H9 (cell line): ENCODE measurements at regions not wholly inside any gene's neighbourhood (a gene's known extent, or its start where the extent isn't known, plus 50 kb on each side); places are given as distances from the start of the nearest gene placed in this dataset.

Experiments used
- DNase-seq: peaks from one replicate; pipeline ENCODE4 v3.0.0-alpha.2; 2017
- H2AFZ ChIP-seq: one replicate; pipeline ENCODE4 v1.6.1; 2013; ENCODE audit warnings: mild to moderate bottlenecking, low read length, control low read depth, moderate library complexity
- H2AK5ac ChIP-seq: 2 replicates; pipeline ENCODE4 v1.6.1; 2013; ENCODE audit warnings: low read length, control low read depth, mixed read lengths; ENCODE audit not compliant: insufficient read length
- H2BK120ac ChIP-seq: one replicate; pipeline ENCODE4 v1.6.1; 2013; ENCODE audit warnings: low read depth, mild to moderate bottlenecking, low read length, control low read depth, inconsistent platforms; ENCODE audit not compliant: poor library complexity, severe bottlenecking
- H2BK12ac ChIP-seq: 2 replicates; pipeline ENCODE4 v1.6.1; 2013; ENCODE audit warnings: low read length, control low read depth, mixed read lengths, low read depth; ENCODE audit not compliant: insufficient read length
- H2BK15ac ChIP-seq: 2 replicates; pipeline ENCODE4 v1.6.1; 2013; ENCODE audit warnings: low read depth, low read length, control low read depth
- H2BK20ac ChIP-seq: one replicate; pipeline ENCODE4 v1.6.1; 2013; ENCODE audit warnings: low read depth, mild to moderate bottlenecking, low read length, control low read depth, inconsistent platforms; ENCODE audit not compliant: poor library complexity, severe bottlenecking
- H2BK5ac ChIP-seq: 2 replicates; pipeline ENCODE4 v1.6.1; 2013; ENCODE audit warnings: low read length, control low read depth, mixed read lengths; ENCODE audit not compliant: insufficient read length
- H3K14ac ChIP-seq: 2 replicates; pipeline ENCODE4 v1.6.1; 2013; ENCODE audit warnings: low read length, control low read depth; ENCODE audit not compliant: insufficient read depth
- H3K18ac ChIP-seq: 2 replicates; pipeline ENCODE4 v1.6.1; 2013; ENCODE audit warnings: low read depth, mild to moderate bottlenecking, mixed read lengths, low read length, control low read depth; ENCODE audit not compliant: insufficient read length
- H3K23ac ChIP-seq: 2 replicates; pipeline ENCODE4 v1.6.1; 2013; ENCODE audit warnings: low read length, control low read depth, mixed read lengths, low read depth; ENCODE audit not compliant: insufficient read length
- H3K23me2 ChIP-seq: 2 replicates; pipeline ENCODE4 v1.6.1; 2013; ENCODE audit warnings: low read depth, mild to moderate bottlenecking, mixed read lengths, low read length, control low read depth; ENCODE audit not compliant: insufficient read length, poor library complexity, severe bottlenecking
- H3K27ac ChIP-seq: 2 replicates; pipeline ENCODE4 v1.5.1; 2013; ENCODE audit warnings: low read length, control low read depth, mixed read lengths, low read depth; ENCODE audit not compliant: insufficient read length
- H3K27me3 ChIP-seq: 2 replicates; pipeline ENCODE4 v1.6.1; 2013; ENCODE audit warnings: low read length, control low read depth, inconsistent platforms; ENCODE audit not compliant: insufficient read depth
- H3K4ac ChIP-seq: 2 replicates; pipeline ENCODE4 v1.6.1; 2013; ENCODE audit warnings: low read depth, mild to moderate bottlenecking, control low read depth, inconsistent platforms, low read length, moderate library complexity
- H3K4me1 ChIP-seq: 2 replicates; pipeline ENCODE4 v1.6.1; 2013; ENCODE audit warnings: low read length, control low read depth, inconsistent platforms; ENCODE audit not compliant: insufficient read depth
- H3K4me2 ChIP-seq: 2 replicates; pipeline ENCODE4 v1.6.1; 2013; ENCODE audit warnings: low read length, control low read depth, mixed read lengths; ENCODE audit not compliant: insufficient read length, insufficient read depth
- H3K56ac ChIP-seq: 2 replicates; pipeline ENCODE4 v1.6.1; 2013; ENCODE audit warnings: low read depth, mild to moderate bottlenecking, mixed read lengths, low read length, control low read depth; ENCODE audit not compliant: insufficient read length
- H3K79me1 ChIP-seq: 2 replicates; pipeline ENCODE4 v1.6.1; 2013; ENCODE audit warnings: low read depth, mild to moderate bottlenecking, moderate library complexity, low read length, control low read depth, inconsistent platforms; ENCODE audit not compliant: insufficient read depth, poor library complexity, severe bottlenecking
- H3K79me2 ChIP-seq: 2 replicates; pipeline ENCODE4 v1.6.1; 2013; ENCODE audit warnings: low read length, control low read depth, inconsistent platforms; ENCODE audit not compliant: insufficient read depth
- H3K9ac ChIP-seq: 2 replicates; pipeline ENCODE4 v1.6.1; 2013; ENCODE audit warnings: low read length, control low read depth, mixed read lengths; ENCODE audit not compliant: insufficient read length; ENCODE audit errors: extremely low read depth
- H3K9me3 ChIP-seq: one replicate; pipeline ENCODE4 v1.6.1; 2013; ENCODE audit warnings: low read depth, low read length, inconsistent platforms; ENCODE audit not compliant: control insufficient read depth
- H3T11ph ChIP-seq: one replicate; pipeline ENCODE4 v1.6.1; 2013; ENCODE audit warnings: mild to moderate bottlenecking, low read length, control low read depth, inconsistent platforms
- H4K20me1 ChIP-seq: one replicate; pipeline ENCODE4 v1.6.1; 2013; ENCODE audit not compliant: control insufficient read depth, insufficient read length, insufficient read depth
- H4K5ac ChIP-seq: 2 replicates; pipeline ENCODE4 v1.6.1; 2013; ENCODE audit warnings: low read depth, mild to moderate bottlenecking, mixed read lengths, low read length, control low read depth; ENCODE audit not compliant: insufficient read length
- H4K8ac ChIP-seq: replicated peaks from 2 replicates; pipeline ENCODE4 v1.6.1; 2013; ENCODE audit warnings: low read length, control low read depth, mixed read lengths, low read depth; ENCODE audit not compliant: insufficient read length
- H4K91ac ChIP-seq: 2 replicates; pipeline ENCODE4 v1.6.1; 2013; ENCODE audit warnings: low read depth, mild to moderate bottlenecking, moderate library complexity, mixed read lengths, low read length, control low read depth; ENCODE audit not compliant: insufficient read length
- H3K27ac Mint-ChIP-seq, 3 experiments: 2 replicates in 2 of 3; 3 replicates in 1 of 3; pipeline ENCODE4 v1.8.0; 2020 to 2021; ENCODE audit warnings: mixed read lengths in 3 of 3, mild to moderate bottlenecking in 1 of 3, moderate library complexity in 1 of 3
- H3K27me3 Mint-ChIP-seq: 2 replicates; pipeline ENCODE4 v1.8.0; 2021; ENCODE audit warnings: low read depth, mild to moderate bottlenecking, moderate library complexity, mixed read lengths
- H3K36me3 Mint-ChIP-seq, 3 experiments: 2 replicates in 2 of 3; 3 replicates in 1 of 3; pipeline ENCODE4 v1.8.0; 2020 to 2021; ENCODE audit warnings: low read depth in 3 of 3, mixed read lengths in 3 of 3; ENCODE audit not compliant: insufficient read depth in 1 of 3
- H3K4me1 Mint-ChIP-seq, 2 experiments: 2 replicates each; pipeline ENCODE4 v1.8.0; 2020; ENCODE audit warnings: mixed read lengths in 2 of 2
- H3K4me3 Mint-ChIP-seq, 2 experiments: 2 replicates in 1 of 2; 3 replicates in 1 of 2; pipeline ENCODE4 v1.8.0; 2020 to 2021; ENCODE audit warnings: mild to moderate bottlenecking in 2 of 2, mixed read lengths in 2 of 2, moderate library complexity in 1 of 2
- H3K9me3 Mint-ChIP-seq, 2 experiments: 2 replicates in 1 of 2; 3 replicates in 1 of 2; pipeline ENCODE4 v1.8.0; 2020; ENCODE audit warnings: mild to moderate bottlenecking in 2 of 2, mixed read lengths in 2 of 2, moderate library complexity in 1 of 2
- WGBS: extraction: QIAGEN DNeasy Blood & Tissue Kit; methylation state at CpG from one replicate; pipeline ENCODE4 v1.1.7; 2013; ENCODE audit warnings: missing lambda C conversion rate, low lambda C conversion rate, mixed read lengths; ENCODE audit not compliant: insufficient read length; ENCODE audit errors: extremely low coverage; 5-methylcytosine and 5-hydroxymethylcytosine counted together
- TF ChIP-seq, protein P1 (sequence below): fragments of 200-600 bp; sonication (generic); conservative IDR thresholded peaks from 3 replicates; pipeline ENCODE4 v1.8.0; 2021; ENCODE audit warnings: antibody characterized with exemption, mild to moderate bottlenecking

DNA sequence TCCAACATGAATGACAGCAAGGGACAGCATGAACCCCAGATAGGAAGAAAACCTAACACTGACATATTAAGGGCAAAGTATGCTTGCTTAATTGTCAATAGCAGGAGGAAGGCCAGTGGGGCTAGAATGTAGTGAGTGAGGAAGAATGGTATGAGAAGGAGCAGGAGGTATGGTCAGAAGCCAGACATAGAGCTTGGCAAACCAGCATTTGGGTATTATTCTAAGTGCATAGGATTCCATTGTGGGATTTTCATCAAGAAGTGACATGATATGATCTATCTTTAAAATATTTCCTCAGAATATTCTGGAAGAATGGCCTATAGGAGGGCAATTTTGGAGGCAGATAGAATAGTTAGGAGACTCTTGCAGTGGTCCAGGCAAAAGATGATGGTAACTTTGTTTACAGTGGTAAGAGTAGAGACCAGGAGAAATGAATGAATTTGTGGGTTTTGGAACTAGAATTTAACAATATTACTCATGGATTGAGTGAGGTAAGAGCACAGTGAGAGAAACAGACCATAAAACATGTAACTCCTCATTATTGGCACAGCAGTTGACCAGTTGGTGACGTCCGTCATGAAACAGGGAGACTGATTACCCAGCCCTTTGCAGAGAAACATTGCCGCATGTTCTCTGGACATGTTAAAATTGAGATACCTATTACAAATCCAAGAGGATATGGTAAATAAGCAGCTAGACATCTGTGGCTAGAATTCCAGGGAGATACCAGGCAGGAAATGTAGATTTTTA is 246.5 kb upstream of the HS3ST1 start:
- H3K23me2 ChIP-seq: no peaks in the 10 kb centered on the region
- H2BK5ac ChIP-seq: no peak overlapping the region
- Mint-ChIP-seq H3K4me1 (no peaks in the 10 kb centered on the region), H3K36me3 (no peaks in the 10 kb centered on the region), H3K4me3 (no peak overlapping the region), H3K27me3 (no peaks in the 10 kb centered on the region), H3K9me3 (no peaks in the 10 kb centered on the region), H3K27ac (no peak overlapping the region; a peak in 1 of 7 replicates)
- H3K27ac ChIP-seq: no peak overlapping the region
- no peak overlapping the region for H3K23ac ChIP-seq
- no peak overlapping the region for H2AK5ac ChIP-seq
- no peak overlapping the region for H3K56ac ChIP-seq
- no peak overlapping the region for H2BK12ac ChIP-seq
- H2BK20ac ChIP-seq: no peak overlapping the region
- H2BK15ac ChIP-seq: no peak overlapping the region
- WGBS: no CpG with 5 or more reads among the region's 3 CpGs
- H4K91ac ChIP-seq: no peak overlapping the region
- H4K5ac ChIP-seq: no peak overlapping the region
- H3T11ph ChIP-seq: no peak overlapping the region
- no peaks in the 10 kb centered on the region for H3K27me3 ChIP-seq
- H3K14ac ChIP-seq: no peak overlapping the region
- H3K4me1 ChIP-seq: no peaks in the 10 kb centered on the region
- H3K4me2 ChIP-seq: no peak overlapping the region
- no peak overlapping the region for H3K9ac ChIP-seq
- no peak overlapping the region for H2BK120ac ChIP-seq
- no peak overlapping the region for H3K18ac ChIP-seq
- no peaks in the 10 kb centered on the region for H4K20me1 ChIP-seq
- H4K8ac ChIP-seq: no peak overlapping the region
- DNase-seq: no peak
- TF ChIP-seq, protein P1, sequence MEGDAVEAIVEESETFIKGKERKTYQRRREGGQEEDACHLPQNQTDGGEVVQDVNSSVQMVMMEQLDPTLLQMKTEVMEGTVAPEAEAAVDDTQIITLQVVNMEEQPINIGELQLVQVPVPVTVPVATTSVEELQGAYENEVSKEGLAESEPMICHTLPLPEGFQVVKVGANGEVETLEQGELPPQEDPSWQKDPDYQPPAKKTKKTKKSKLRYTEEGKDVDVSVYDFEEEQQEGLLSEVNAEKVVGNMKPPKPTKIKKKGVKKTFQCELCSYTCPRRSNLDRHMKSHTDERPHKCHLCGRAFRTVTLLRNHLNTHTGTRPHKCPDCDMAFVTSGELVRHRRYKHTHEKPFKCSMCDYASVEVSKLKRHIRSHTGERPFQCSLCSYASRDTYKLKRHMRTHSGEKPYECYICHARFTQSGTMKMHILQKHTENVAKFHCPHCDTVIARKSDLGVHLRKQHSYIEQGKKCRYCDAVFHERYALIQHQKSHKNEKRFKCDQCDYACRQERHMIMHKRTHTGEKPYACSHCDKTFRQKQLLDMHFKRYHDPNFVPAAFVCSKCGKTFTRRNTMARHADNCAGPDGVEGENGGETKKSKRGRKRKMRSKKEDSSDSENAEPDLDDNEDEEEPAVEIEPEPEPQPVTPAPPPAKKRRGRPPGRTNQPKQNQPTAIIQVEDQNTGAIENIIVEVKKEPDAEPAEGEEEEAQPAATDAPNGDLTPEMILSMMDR: no peak
- H2AFZ ChIP-seq: no peak overlapping the region
- H3K4ac ChIP-seq: no peak overlapping the region
- H3K79me2 ChIP-seq: no peaks in the 10 kb centered on the region
- H3K9me3 ChIP-seq: no peaks in the 10 kb centered on the region
- H3K79me1 ChIP-seq: no peaks in the 10 kb centered on the region
